ENCODE measurements at regions not wholly inside any gene's neighbourhood (a gene's known extent, or its start where the extent isn't known, plus 50 kb on each side); places are given as distances from the start of the nearest gene placed in this dataset.

DNA sequence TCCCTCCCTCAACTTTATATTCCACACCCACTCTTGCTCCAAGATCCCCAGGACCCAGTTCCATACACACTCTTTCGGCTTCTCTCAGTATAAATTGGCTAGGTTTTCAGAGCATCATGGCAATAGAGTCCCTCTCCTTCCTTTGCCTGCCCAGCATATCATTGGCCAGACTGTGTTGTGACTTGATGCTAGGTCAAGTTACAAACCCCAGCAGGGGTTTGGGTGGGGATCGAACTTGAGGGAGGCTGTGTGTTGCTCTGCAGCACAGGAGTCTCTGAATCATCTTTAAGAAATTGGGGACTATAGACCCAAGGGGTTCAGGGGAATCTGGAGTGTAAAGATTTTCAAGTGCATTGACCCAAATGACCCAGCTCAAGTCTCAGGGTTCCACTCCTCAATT is 477.5 kb upstream of the MEIS1 start:
- Histone ChIP-seq H3K9ac (ENCODE audit: low read depth, low read length, poor library complexity, severe bottlenecking) (no peak overlapping the region), H4K20me1 (ENCODE audit: insufficient read depth, low read length, poor library complexity, severe bottlenecking) (no peaks in the 10 kb centered on the region), H3K36me3 (ENCODE audit: insufficient read depth, low read length) (no peaks in the 10 kb centered on the region), H3K4me3 (ENCODE audit: low read length, poor library complexity, severe bottlenecking) (no peak overlapping the region), H3K4me2 (ENCODE audit: low read depth, low read length, poor library complexity, severe bottlenecking) (no peak overlapping the region), H3K9me3 (ENCODE audit: insufficient read depth, low read depth, low read length) (no peaks in the 10 kb centered on the region), H3F3A (ENCODE audit: low read depth) (no peaks in the 10 kb centered on the region), H3K79me2 (ENCODE audit: insufficient read depth, low read length) (no peaks in the 10 kb centered on the region), H3K27me3 (ENCODE audit: insufficient read depth, low read length, poor library complexity, severe bottlenecking) (no peaks in the 10 kb centered on the region), H3K9me2 (replicated peaks; ENCODE audit: low read depth, low read length) (0 out of 2 replicates have a peak, but pooled peaks cover 4% of the 10 kb centered on the region), H2AFZ (ENCODE audit: low read length) (no peak overlapping the region), H3K4me1 (ENCODE audit: insufficient read depth, low read length, poor library complexity, severe bottlenecking) (no peaks in the 10 kb centered on the region)
- TF ChIP-seq EZH2phosphoT487 (IDR thresholded peaks at IDR 0.05; ENCODE audit: borderline replicate concordance) = no peak
- TF ChIP-seq, protein P1, sequence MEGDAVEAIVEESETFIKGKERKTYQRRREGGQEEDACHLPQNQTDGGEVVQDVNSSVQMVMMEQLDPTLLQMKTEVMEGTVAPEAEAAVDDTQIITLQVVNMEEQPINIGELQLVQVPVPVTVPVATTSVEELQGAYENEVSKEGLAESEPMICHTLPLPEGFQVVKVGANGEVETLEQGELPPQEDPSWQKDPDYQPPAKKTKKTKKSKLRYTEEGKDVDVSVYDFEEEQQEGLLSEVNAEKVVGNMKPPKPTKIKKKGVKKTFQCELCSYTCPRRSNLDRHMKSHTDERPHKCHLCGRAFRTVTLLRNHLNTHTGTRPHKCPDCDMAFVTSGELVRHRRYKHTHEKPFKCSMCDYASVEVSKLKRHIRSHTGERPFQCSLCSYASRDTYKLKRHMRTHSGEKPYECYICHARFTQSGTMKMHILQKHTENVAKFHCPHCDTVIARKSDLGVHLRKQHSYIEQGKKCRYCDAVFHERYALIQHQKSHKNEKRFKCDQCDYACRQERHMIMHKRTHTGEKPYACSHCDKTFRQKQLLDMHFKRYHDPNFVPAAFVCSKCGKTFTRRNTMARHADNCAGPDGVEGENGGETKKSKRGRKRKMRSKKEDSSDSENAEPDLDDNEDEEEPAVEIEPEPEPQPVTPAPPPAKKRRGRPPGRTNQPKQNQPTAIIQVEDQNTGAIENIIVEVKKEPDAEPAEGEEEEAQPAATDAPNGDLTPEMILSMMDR (conservative IDR thresholded peaks at IDR 0.05; ENCODE audit: low read length) = no peak

- Histone ChIP-seq H4K20me1 (ENCODE audit: insufficient read depth, low read length, poor library complexity, severe bottlenecking) (no peaks in the 10 kb centered on the region), H3K27me3 (ENCODE audit: insufficient read depth, low read length, poor library complexity, severe bottlenecking) (no peaks in the 10 kb centered on the region), H3K4me1 (ENCODE audit: insufficient read depth, low read length, poor library complexity, severe bottlenecking) (no peaks in the 10 kb centered on the region), H3K36me3 (ENCODE audit: insufficient read depth, low read length) (no peaks in the 10 kb centered on the region), H3K9me2 (replicated peaks; ENCODE audit: low read depth, low read length) (0 out of 2 replicates have a peak, but pooled peaks cover 4% of the 10 kb centered on the region), H3F3A (ENCODE audit: low read depth) (no peaks in the 10 kb centered on the region), H3K79me2 (ENCODE audit: insufficient read depth, low read length) (no peaks in the 10 kb centered on the region), H3K4me2 (ENCODE audit: low read depth, low read length, poor library complexity, severe bottlenecking) (no peak overlapping the region), H3K9me3 (ENCODE audit: insufficient read depth, low read depth, low read length) (no peaks in the 10 kb centered on the region), H2AFZ (ENCODE audit: low read length) (no peak overlapping the region), H3K4me3 (ENCODE audit: low read length, poor library complexity, severe bottlenecking) (no peak overlapping the region), H3K9ac (ENCODE audit: low read depth, low read length, poor library complexity, severe bottlenecking) (no peak overlapping the region)
- TF ChIP-seq, protein P1 (conservative IDR thresholded peaks at IDR 0.05; ENCODE audit: low read length) = no peak
- no peak for TF ChIP-seq EZH2phosphoT487 (IDR thresholded peaks at IDR 0.05; ENCODE audit: borderline replicate concordance)
Observed at GRCh38 chr2:65955259-65955658, 479.7 kb upstream of the MEIS1 start.

- Histone ChIP-seq H2AFZ (ENCODE audit: low read length) (no peak overlapping the region), H3K9me3 (ENCODE audit: insufficient read depth, low read depth, low read length) (no peaks in the 10 kb centered on the region), H3F3A (ENCODE audit: low read depth) (no peaks in the 10 kb centered on the region), H3K9me2 (replicated peaks; ENCODE audit: low read depth, low read length) (0 out of 2 replicates have a peak, but pooled peaks cover 4% of the 10 kb centered on the region), H3K79me2 (ENCODE audit: insufficient read depth, low read length) (no peaks in the 10 kb centered on the region), H3K4me3 (ENCODE audit: low read length, poor library complexity, severe bottlenecking) (no peak overlapping the region), H3K9ac (ENCODE audit: low read depth, low read length, poor library complexity, severe bottlenecking) (no peak overlapping the region), H3K4me2 (ENCODE audit: low read depth, low read length, poor library complexity, severe bottlenecking) (no peak overlapping the region), H3K4me1 (ENCODE audit: insufficient read depth, low read length, poor library complexity, severe bottlenecking) (no peaks in the 10 kb centered on the region), H4K20me1 (ENCODE audit: insufficient read depth, low read length, poor library complexity, severe bottlenecking) (no peaks in the 10 kb centered on the region), H3K36me3 (ENCODE audit: insufficient read depth, low read length) (no peaks in the 10 kb centered on the region), H3K27me3 (ENCODE audit: insufficient read depth, low read length, poor library complexity, severe bottlenecking) (no peaks in the 10 kb centered on the region)
- TF ChIP-seq, protein P1 (conservative IDR thresholded peaks at IDR 0.05; ENCODE audit: low read length) = no peak
- TF ChIP-seq EZH2phosphoT487 (IDR thresholded peaks at IDR 0.05; ENCODE audit: borderline replicate concordance) = no peak
Observed at GRCh38 chr2:65952966-65953761, 481.8 kb upstream of the MEIS1 start.

Data from Loucy (cell line).